Upper lobe of right lung (tissue), 1 donor: ENCODE measurements at regions not wholly inside any gene's neighbourhood (a gene's known extent, or its start where the extent isn't known, plus 50 kb on each side); places are given as distances from the start of the nearest gene placed in this dataset.
"Not testable (repeated sequence)": the region's sequence is repeated elsewhere in the genome, so short reads cannot be mapped to it uniquely, and the experiment has no call there.

Experiments
- ATAC-seq: fragments of 200-7000 bp; cut with Tn5 transposase; one replicate; pipeline ENCODE4 v1.9.1; 2020; ENCODE audit warnings: mild to moderate bottlenecking, moderate library complexity
- DNase-seq: peaks from one replicate; pipeline ENCODE4 v3.0.0-alpha.2; 2020
- H3K27ac ChIP-seq: fragments of 200-600 bp; one replicate; pipeline ENCODE4 v1.8.0; 2022
- H3K27me3 ChIP-seq: fragments of 200-600 bp; one replicate; pipeline ENCODE4 v1.8.0; 2022; ENCODE audit warnings: mild to moderate bottlenecking
- H3K36me3 ChIP-seq: fragments of 200-600 bp; one replicate; pipeline ENCODE4 v1.8.0; 2022
- H3K4me1 ChIP-seq: fragments of 200-600 bp; one replicate; pipeline ENCODE4 v1.8.0; 2022
- H3K4me3 ChIP-seq: fragments of 200-600 bp; one replicate; pipeline ENCODE4 v1.8.0; 2022; ENCODE audit warnings: mild to moderate bottlenecking
- H3K9me3 ChIP-seq: fragments of 200-600 bp; one replicate; pipeline ENCODE4 v1.8.0; 2022
- CTCF ChIP-seq: fragments of 200-600 bp; IDR thresholded peaks from one replicate; pipeline ENCODE4 v1.8.0; 2022; ENCODE audit warnings: antibody characterized with exemption
- intact Hi-C: fragments of 100-400 bp; cut with DNase I; formaldehyde crosslinking; loops from one replicate; pipeline ENCODE4 v1.11.0; 2022
- donor health status: DM: no; HTN: yes; CAD: no; lungs with severe emphysema.

- no peaks in the 10 kb centered on the region for H3K27me3 ChIP-seq
- no peak overlapping the region for H3K4me3 ChIP-seq
- H3K27ac ChIP-seq = no peak overlapping the region
- no peaks in the 10 kb centered on the region for H3K36me3 ChIP-seq
- no peak for TF ChIP-seq CTCF
- no peaks in the 10 kb centered on the region for H3K9me3 ChIP-seq
- ATAC-seq = no peak
- no peaks in the 10 kb centered on the region for H3K4me1 ChIP-seq
- intact Hi-C loops = no loop called here
- no peak for DNase-seq
Measured at GRCh38 chr21:28167366-28167765, 825.3 kb downstream of the LTN1 start.

- H3K27me3 ChIP-seq, H3K36me3 ChIP-seq, H3K4me3 ChIP-seq, DNase-seq, H3K9me3 ChIP-seq, H3K27ac ChIP-seq, intact Hi-C loops, ATAC-seq, H3K4me1 ChIP-seq: not testable (repeated sequence)
Measured at GRCh38 chr21:28164519-28164918, 828.2 kb downstream of the LTN1 start.

GRCh38 chr21:28162052-28162451, 830.6 kb downstream of the LTN1 start:
- H3K36me3 ChIP-seq, H3K4me3 ChIP-seq, H3K27ac ChIP-seq, ATAC-seq, H3K9me3 ChIP-seq, H3K27me3 ChIP-seq, DNase-seq, intact Hi-C loops, H3K4me1 ChIP-seq: not testable (repeated sequence)

- Histone ChIP-seq H3K36me3 (no peaks in the 10 kb centered on the region), H3K27me3 (no peaks in the 10 kb centered on the region), H3K4me1 (no peaks in the 10 kb centered on the region), H3K4me3 (no peak overlapping the region), H3K9me3 (no peaks in the 10 kb centered on the region), H3K27ac (no peak overlapping the region)
- no peak for TF ChIP-seq CTCF
- ATAC-seq (no peak), DNase-seq (no peak)
- intact Hi-C loops = no loop called here
Measured at GRCh38 chr21:28160378-28160777, 832.3 kb downstream of the LTN1 start.

GRCh38 chr21:28159396-28159795, 833.3 kb downstream of the LTN1 start:
- DNase-seq = no peak
- Histone ChIP-seq H3K4me3 (no peak overlapping the region), H3K9me3 (no peaks in the 10 kb centered on the region), H3K27ac (no peak overlapping the region), H3K27me3 (no peaks in the 10 kb centered on the region), H3K36me3 (no peaks in the 10 kb centered on the region), H3K4me1 (no peaks in the 10 kb centered on the region)
- ATAC-seq = no peak
- intact Hi-C loops = no loop called here
- TF ChIP-seq CTCF = no peak

- Histone ChIP-seq H3K9me3 (no peaks in the 10 kb centered on the region), H3K27ac (no peak overlapping the region), H3K4me1 (no peaks in the 10 kb centered on the region), H3K4me3 (no peak overlapping the region), H3K36me3 (no peaks in the 10 kb centered on the region), H3K27me3 (no peaks in the 10 kb centered on the region)
- DNase-seq (no peak), ATAC-seq (no peak)
- no peak for TF ChIP-seq CTCF
- intact Hi-C loops = no loop called here
Measured at GRCh38 chr21:28156590-28156989, 836.1 kb downstream of the LTN1 start.

- ATAC-seq = no peak
- Histone ChIP-seq H3K36me3 (no peaks in the 10 kb centered on the region), H3K9me3 (no peaks in the 10 kb centered on the region), H3K4me1 (no peaks in the 10 kb centered on the region), H3K27ac (no peak overlapping the region), H3K27me3 (no peaks in the 10 kb centered on the region), H3K4me3 (no peak overlapping the region)
- intact Hi-C loops = no loop called here
- no peak for TF ChIP-seq CTCF
- no peak for DNase-seq
Measured at GRCh38 chr21:28154121-28154520, 838.6 kb downstream of the LTN1 start.
